KMS-11 (cell line): ENCODE measurements at regions not wholly inside any gene's neighbourhood (a gene's known extent, or its start where the extent isn't known, plus 50 kb on each side); places are given as distances from the start of the nearest gene placed in this dataset.

ENCODE experiments used
- H2AFZ ChIP-seq: fragments of 200-600 bp; sonication (generic); 2 replicates; pipeline ENCODE4 v1.6.1; 2016; ENCODE audit warnings: antibody characterized with exemption, mixed run types, low read depth
- H3K27ac ChIP-seq: fragments of 200-600 bp; sonication (generic); 2 replicates; pipeline ENCODE4 v1.6.1; 2016; ENCODE audit warnings: mild to moderate bottlenecking, mixed run types
- H3K27me3 ChIP-seq: fragments of 200-600 bp; sonication (generic); 2 replicates; pipeline ENCODE4 v1.6.1; 2017; ENCODE audit warnings: mild to moderate bottlenecking, low read depth, mixed run types, moderate library complexity; ENCODE audit not compliant: insufficient read depth
- H3K36me3 ChIP-seq: fragments of 200-600 bp; sonication (generic); 2 replicates; pipeline ENCODE4 v1.6.1; 2017; ENCODE audit warnings: mild to moderate bottlenecking, mixed run types; ENCODE audit not compliant: insufficient read depth
- H3K4me1 ChIP-seq: fragments of 200-600 bp; sonication (generic); 2 replicates; pipeline ENCODE4 v1.6.1; 2016; ENCODE audit warnings: mild to moderate bottlenecking, low read depth, mixed run types; ENCODE audit not compliant: poor library complexity, severe bottlenecking
- H3K4me2 ChIP-seq: fragments of 200-600 bp; sonication (generic); 2 replicates; pipeline ENCODE4 v1.7.0; 2016; ENCODE audit warnings: mild to moderate bottlenecking, mixed run types
- H3K4me3 ChIP-seq: fragments of 200-600 bp; sonication (generic); IDR thresholded peaks from 2 replicates; pipeline ENCODE4 v1.6.1; 2017; ENCODE audit warnings: low read depth, low read length, mixed read lengths; ENCODE audit not compliant: insufficient read depth
- H3K79me2 ChIP-seq: fragments of 200-600 bp; sonication (generic); 2 replicates; pipeline ENCODE4 v1.6.1; 2016; ENCODE audit warnings: low read depth, mixed run types; ENCODE audit not compliant: insufficient read depth
- H3K9ac ChIP-seq: fragments of 200-600 bp; sonication (generic); 2 replicates; pipeline ENCODE4 v1.6.1; 2016; ENCODE audit warnings: mild to moderate bottlenecking, mixed run types
- H4K20me1 ChIP-seq: fragments of 200-600 bp; sonication (generic); 2 replicates; pipeline ENCODE4 v1.6.1; 2016; ENCODE audit warnings: mild to moderate bottlenecking, mixed run types; ENCODE audit not compliant: insufficient read depth
- CTCF ChIP-seq: fragments of 200-600 bp; sonication (generic); conservative IDR thresholded peaks from 2 replicates; pipeline ENCODE4 v1.6.1; 2017; ENCODE audit warnings: low read depth, mild to moderate bottlenecking, antibody characterized with exemption, low read length, moderate library complexity, mixed read lengths

DNA sequence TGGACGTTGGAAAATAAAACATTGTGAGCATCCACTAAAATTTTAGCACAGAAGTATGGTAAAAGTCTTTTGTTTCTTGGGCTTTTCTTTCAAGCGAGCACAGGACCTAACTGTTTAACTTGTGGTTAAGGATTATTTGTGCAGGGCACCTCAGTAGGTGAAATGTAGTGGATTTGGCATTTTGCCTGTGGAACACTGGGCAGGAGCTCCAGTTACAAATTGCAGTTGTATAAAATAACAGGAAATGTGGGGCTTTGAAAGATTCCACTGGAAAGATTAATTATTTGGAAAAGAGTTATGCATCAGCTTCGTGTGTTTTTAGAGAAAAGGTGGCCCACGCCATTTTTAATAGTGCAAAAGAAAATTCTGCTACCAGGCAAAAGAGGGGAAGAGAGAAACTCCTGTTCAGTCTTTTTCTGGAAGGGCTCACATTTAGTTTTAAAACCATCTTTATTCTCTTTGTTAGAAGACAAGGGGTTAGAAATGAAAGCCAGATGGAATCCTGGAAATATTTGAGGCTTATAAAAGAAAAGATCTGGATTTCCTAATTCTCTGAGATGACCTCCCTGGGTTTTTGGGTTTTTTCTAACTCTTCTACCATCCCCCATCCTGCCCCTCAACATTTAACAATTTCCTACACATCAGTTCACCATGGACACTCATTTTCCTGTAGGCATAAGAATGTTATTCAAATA is 144.3 kb upstream of the SERTAD2 start:
- H3K27me3 ChIP-seq, result no peaks in the 10 kb centered on the region
- no peak overlapping the region for H3K4me3 ChIP-seq
- no peaks in the 10 kb centered on the region for H4K20me1 ChIP-seq
- H2AFZ ChIP-seq, result no peak overlapping the region
- H3K36me3 ChIP-seq, result no peaks in the 10 kb centered on the region
- H3K27ac ChIP-seq, result no peak overlapping the region
- no peak for TF ChIP-seq CTCF
- H3K9ac ChIP-seq, result no peak overlapping the region
- no peak overlapping the region for H3K4me2 ChIP-seq
- H3K4me1 ChIP-seq, result no peaks in the 10 kb centered on the region
- no peaks in the 10 kb centered on the region for H3K79me2 ChIP-seq

- Histone ChIP-seq H3K4me3 (no peak overlapping the region), H4K20me1 (no peaks in the 10 kb centered on the region), H3K27ac (no peak overlapping the region), H2AFZ (no peak overlapping the region), H3K4me1 (no peaks in the 10 kb centered on the region), H3K4me2 (no peak overlapping the region), H3K27me3 (no peaks in the 10 kb centered on the region), H3K79me2 (no peaks in the 10 kb centered on the region), H3K9ac (no peak overlapping the region), H3K36me3 (no peaks in the 10 kb centered on the region)
- no peak for TF ChIP-seq CTCF
Observed at GRCh38 chr2:64799592-64800252, 146.0 kb upstream of the SERTAD2 start.

DNA sequence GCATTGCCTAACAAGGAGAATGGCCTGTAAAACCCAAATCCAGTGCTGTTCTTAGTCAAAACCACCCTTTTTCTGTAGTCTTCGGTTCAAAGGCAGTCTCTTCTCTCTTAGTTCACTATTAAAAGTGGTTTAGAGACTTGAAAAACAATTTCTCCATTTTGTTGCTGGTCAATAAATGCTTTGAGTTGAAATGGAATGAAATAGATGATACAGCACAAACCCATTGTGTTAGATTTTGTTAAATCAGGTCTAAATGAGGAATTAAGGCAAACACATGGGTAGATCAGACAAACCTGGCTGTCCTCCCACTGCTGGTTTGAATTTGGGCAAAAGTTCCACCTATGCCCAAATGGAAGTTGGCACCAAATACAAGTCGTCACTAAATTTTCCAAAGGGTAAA is 150.1 kb upstream of the SERTAD2 start:
- no peak overlapping the region for H3K4me3 ChIP-seq
- H3K36me3 ChIP-seq, result no peaks in the 10 kb centered on the region
- TF ChIP-seq CTCF, result no peak
- H2AFZ ChIP-seq, result no peak overlapping the region
- no peaks in the 10 kb centered on the region for H3K79me2 ChIP-seq
- no peak overlapping the region for H3K9ac ChIP-seq
- peaks cover 7% of the 10 kb centered on the region for H3K4me1 ChIP-seq
- no peak overlapping the region for H3K4me2 ChIP-seq
- H3K27ac ChIP-seq, result no peak overlapping the region
- H4K20me1 ChIP-seq, result no peaks in the 10 kb centered on the region
- no peaks in the 10 kb centered on the region for H3K27me3 ChIP-seq

DNA sequence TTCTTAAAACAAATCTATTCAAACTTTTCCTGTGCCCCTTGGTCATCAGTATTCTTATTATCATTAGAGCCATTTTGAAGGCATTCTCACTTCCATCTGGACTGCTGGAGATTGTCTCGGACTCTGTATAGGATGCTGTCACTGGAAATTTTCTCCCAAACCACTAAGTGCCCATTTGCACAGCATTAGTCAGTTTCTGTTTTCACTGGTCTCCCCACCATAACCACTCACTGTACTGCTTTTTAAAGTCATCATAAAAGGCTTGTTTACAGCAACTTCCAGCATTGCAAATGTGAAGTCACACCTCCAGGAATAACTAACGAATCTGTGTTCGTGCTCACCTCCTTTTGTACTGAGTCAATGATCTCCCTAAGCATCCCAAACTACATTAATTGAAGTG is 150.9 kb upstream of the SERTAD2 start:
- H4K20me1 ChIP-seq, result no peaks in the 10 kb centered on the region
- H3K27ac ChIP-seq, result no peak overlapping the region
- H3K9ac ChIP-seq, result no peak overlapping the region
- no peaks in the 10 kb centered on the region for H3K36me3 ChIP-seq
- H3K27me3 ChIP-seq, result no peaks in the 10 kb centered on the region
- peaks cover 7% of the 10 kb centered on the region for H3K4me1 ChIP-seq
- no peak overlapping the region for H3K4me2 ChIP-seq
- H2AFZ ChIP-seq, result no peak overlapping the region
- no peak overlapping the region for H3K4me3 ChIP-seq
- no peak for TF ChIP-seq CTCF
- H3K79me2 ChIP-seq, result no peaks in the 10 kb centered on the region
